ENCODE measurements at regions not wholly inside any gene's neighbourhood (a gene's known extent, or its start where the extent isn't known, plus 50 kb on each side); places are given as distances from the start of the nearest gene placed in this dataset.
"Not testable (repeated sequence)": the region's sequence is repeated elsewhere in the genome, so short reads cannot be mapped to it uniquely, and the experiment has no call there.

DNA sequence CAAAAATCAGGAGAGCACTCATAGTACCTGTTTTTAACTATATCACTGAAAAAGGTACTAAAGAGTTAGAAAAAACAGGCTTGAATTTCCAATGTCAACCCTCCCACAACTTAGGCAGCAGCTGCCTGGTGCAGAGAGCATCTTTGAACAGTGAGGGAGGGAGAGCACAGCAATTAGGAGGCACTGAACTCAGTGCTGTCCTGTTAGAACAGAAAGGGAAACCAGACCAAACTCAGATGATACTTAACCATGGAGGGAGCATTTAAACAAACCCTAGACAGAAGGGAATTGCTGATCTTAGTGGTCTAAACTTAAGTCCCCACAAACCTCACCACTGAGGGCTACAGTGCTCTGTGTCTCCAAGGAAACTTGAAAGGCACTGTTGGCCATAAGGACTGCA lies 179.2 kb upstream of the AGTR1 start:
- no peak for DNase-seq (ENCODE audit: low spot score)
- Mint-ChIP-seq H3K4me1 (ENCODE audit: low read depth) (peaks cover 4% of the 10 kb centered on the region), H3K36me3 (ENCODE audit: low read depth) (no peaks in the 10 kb centered on the region), H3K27me3 (ENCODE audit: low read depth) (no peaks in the 10 kb centered on the region), H3K27ac (ENCODE audit: unreplicated experiment) (no peak overlapping the region), H3K9me3 (ENCODE audit: low read depth) (peaks cover 10% of the 10 kb centered on the region), H3K4me3 (ENCODE audit: unreplicated experiment) (no peak overlapping the region)
- TF ChIP-seq, protein P1, sequence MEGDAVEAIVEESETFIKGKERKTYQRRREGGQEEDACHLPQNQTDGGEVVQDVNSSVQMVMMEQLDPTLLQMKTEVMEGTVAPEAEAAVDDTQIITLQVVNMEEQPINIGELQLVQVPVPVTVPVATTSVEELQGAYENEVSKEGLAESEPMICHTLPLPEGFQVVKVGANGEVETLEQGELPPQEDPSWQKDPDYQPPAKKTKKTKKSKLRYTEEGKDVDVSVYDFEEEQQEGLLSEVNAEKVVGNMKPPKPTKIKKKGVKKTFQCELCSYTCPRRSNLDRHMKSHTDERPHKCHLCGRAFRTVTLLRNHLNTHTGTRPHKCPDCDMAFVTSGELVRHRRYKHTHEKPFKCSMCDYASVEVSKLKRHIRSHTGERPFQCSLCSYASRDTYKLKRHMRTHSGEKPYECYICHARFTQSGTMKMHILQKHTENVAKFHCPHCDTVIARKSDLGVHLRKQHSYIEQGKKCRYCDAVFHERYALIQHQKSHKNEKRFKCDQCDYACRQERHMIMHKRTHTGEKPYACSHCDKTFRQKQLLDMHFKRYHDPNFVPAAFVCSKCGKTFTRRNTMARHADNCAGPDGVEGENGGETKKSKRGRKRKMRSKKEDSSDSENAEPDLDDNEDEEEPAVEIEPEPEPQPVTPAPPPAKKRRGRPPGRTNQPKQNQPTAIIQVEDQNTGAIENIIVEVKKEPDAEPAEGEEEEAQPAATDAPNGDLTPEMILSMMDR (IDR thresholded peaks at IDR 0.05), result no peak

DNA sequence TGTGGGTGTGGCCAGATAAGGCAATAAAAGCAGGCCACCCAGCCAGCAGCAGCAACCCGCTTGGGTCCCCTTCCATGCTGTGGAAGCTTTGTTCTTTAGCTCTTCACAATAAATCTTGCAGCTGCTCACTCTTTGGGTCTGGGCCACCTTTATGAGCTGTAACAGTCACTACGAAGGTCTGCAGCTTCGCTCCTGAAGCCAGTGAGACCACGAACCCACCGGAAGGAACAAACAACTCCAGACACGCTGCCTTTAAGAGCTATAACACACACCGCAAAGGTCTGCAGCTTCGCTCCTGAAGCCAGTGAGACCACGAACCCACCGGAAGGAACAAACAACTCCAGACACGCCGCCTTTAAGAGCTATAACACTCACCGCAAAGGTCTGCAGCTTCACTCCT lies 172.1 kb upstream of the AGTR1 start:
- H3K9me3 Mint-ChIP-seq (ENCODE audit: low read depth), result peaks cover 21% of the 10 kb centered on the region
- not testable (repeated sequence) for H3K27ac Mint-ChIP-seq (ENCODE audit: unreplicated experiment)

DNA sequence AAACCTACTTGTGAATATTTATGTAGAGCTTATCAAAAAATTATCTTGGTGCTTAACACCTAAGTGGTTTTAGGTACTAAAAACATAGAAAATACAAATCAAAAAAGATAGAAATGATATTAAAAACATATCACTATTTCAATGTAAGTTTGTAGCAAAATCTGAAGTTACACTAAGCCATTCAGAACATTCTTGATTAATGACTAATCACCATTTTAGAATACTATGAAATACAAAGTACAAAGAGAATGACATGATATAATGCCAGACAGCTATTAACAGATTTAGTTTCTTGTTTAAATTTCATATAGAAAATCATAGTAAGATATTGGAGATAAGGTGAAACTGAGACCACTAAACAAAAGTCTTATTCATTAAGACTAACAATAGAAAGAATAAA lies 169.7 kb upstream of the AGTR1 start:
- H3K4me1 Mint-ChIP-seq (ENCODE audit: low read depth), result peaks cover 19% of the 10 kb centered on the region
- no peaks in the 10 kb centered on the region for H3K27me3 Mint-ChIP-seq (ENCODE audit: low read depth)
- peaks cover 19% of the 10 kb centered on the region for H3K9me3 Mint-ChIP-seq (ENCODE audit: low read depth)
- H3K36me3 Mint-ChIP-seq (ENCODE audit: low read depth), result peaks cover 8% of the 10 kb centered on the region
- no peak for DNase-seq (ENCODE audit: low spot score)
- H3K27ac Mint-ChIP-seq (ENCODE audit: unreplicated experiment), result no peak overlapping the region
- TF ChIP-seq, protein P1 (IDR thresholded peaks at IDR 0.05), result no peak
- no peak overlapping the region for H3K4me3 Mint-ChIP-seq (ENCODE audit: unreplicated experiment)

More for the DNA sequence above, 172.1 kb upstream of the AGTR1 start:
- not testable (repeated sequence) for H3K36me3 Mint-ChIP-seq (ENCODE audit: low read depth); DNase-seq (ENCODE audit: low spot score); H3K4me3 Mint-ChIP-seq (ENCODE audit: unreplicated experiment); H3K27me3 Mint-ChIP-seq (ENCODE audit: low read depth)
- H3K4me1 Mint-ChIP-seq (ENCODE audit: low read depth), result peaks cover 19% of the 10 kb centered on the region

DNA sequence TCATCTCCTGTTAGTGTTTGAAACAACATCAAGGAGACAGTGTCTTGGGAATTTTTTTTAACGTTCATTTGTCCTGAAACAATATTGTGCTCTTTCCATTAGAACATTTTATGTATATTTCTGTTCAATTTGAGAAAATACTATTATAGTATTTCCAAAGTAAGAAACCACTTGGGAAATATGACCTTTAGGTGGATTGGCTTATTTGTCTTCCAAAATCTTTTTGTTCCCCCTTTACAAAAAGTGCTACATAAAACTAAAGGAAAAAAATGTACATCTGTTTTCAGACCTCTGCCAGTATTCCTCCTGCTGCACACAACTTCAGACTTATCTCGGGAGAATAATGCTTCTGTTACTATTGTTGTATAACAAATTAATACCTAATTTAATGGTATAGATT lies 165.9 kb upstream of the AGTR1 start:
- no peaks in the 10 kb centered on the region for H3K27me3 Mint-ChIP-seq (ENCODE audit: low read depth)
- peaks cover 5% of the 10 kb centered on the region for H3K9me3 Mint-ChIP-seq (ENCODE audit: low read depth)
- no peak overlapping the region for H3K4me3 Mint-ChIP-seq (ENCODE audit: unreplicated experiment)
- no peak for DNase-seq (ENCODE audit: low spot score)
- H3K4me1 Mint-ChIP-seq (ENCODE audit: low read depth), result peaks cover 19% of the 10 kb centered on the region
- no peak overlapping the region for H3K27ac Mint-ChIP-seq (ENCODE audit: unreplicated experiment)
- peaks cover 6% of the 10 kb centered on the region for H3K36me3 Mint-ChIP-seq (ENCODE audit: low read depth)
- TF ChIP-seq, protein P1 (IDR thresholded peaks at IDR 0.05), result no peak

DNA sequence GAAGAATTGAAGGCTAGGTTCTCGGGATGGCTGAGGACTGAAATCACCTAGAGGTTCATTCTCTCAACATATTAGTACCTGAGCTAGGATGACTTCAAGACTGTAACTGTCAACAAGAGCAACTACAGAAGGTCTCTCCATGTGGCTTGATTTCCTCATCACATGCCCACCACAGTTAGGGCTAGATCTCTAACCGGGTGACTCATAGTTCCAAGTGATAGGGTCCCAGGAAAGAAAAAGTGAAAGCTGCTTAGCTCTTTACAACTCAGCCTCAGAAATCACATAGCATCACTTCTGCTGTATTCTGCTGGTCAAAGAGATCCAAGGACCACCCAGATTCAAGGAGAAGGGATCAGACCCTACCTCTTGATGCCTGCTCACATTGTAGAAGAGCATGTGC lies 165.4 kb upstream of the AGTR1 start:
- Mint-ChIP-seq H3K4me1 (ENCODE audit: low read depth) (peaks cover 19% of the 10 kb centered on the region), H3K27ac (ENCODE audit: unreplicated experiment) (no peak overlapping the region), H3K4me3 (ENCODE audit: unreplicated experiment) (no peak overlapping the region), H3K36me3 (ENCODE audit: low read depth) (peaks cover 1% of the 10 kb centered on the region), H3K9me3 (ENCODE audit: low read depth) (peaks cover under 1% of the 10 kb centered on the region), H3K27me3 (ENCODE audit: low read depth) (no peaks in the 10 kb centered on the region)
- TF ChIP-seq, protein P1 (IDR thresholded peaks at IDR 0.05), result no peak
- no peak for DNase-seq (ENCODE audit: low spot score)

DNA sequence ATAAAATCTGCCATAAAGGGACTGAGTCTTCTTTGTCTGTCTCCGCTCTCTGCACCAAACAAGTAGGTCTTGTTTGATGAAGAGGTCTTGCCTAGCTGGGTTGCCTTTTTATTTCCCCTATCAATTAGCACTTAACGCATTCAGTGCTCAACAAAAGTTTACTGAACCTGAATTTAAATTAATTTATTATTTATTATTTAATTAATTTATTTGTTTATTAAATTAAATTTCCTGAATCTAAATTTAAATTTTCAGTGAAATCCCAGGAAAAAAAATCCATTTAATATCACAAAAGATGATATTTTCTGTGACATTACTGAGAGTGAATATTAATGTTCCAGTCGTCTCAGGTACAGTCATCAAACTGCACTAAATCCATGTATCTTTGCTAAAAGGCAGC lies 164.9 kb upstream of the AGTR1 start:
- H3K36me3 Mint-ChIP-seq (ENCODE audit: low read depth), result no peaks in the 10 kb centered on the region
- H3K4me1 Mint-ChIP-seq (ENCODE audit: low read depth), result peaks cover 17% of the 10 kb centered on the region
- no peak for DNase-seq (ENCODE audit: low spot score)
- H3K27ac Mint-ChIP-seq (ENCODE audit: unreplicated experiment), result no peak overlapping the region
- H3K27me3 Mint-ChIP-seq (ENCODE audit: low read depth), result no peaks in the 10 kb centered on the region
- H3K9me3 Mint-ChIP-seq (ENCODE audit: low read depth), result no peaks in the 10 kb centered on the region
- H3K4me3 Mint-ChIP-seq (ENCODE audit: unreplicated experiment), result no peak overlapping the region
- TF ChIP-seq, protein P1 (IDR thresholded peaks at IDR 0.05), result no peak

All from chondrocyte (in vitro differentiated cells).